ENCODE measurements at regions not wholly inside any gene's neighbourhood (a gene's known extent, or its start where the extent isn't known, plus 50 kb on each side); places are given as distances from the start of the nearest gene placed in this dataset.

DNA sequence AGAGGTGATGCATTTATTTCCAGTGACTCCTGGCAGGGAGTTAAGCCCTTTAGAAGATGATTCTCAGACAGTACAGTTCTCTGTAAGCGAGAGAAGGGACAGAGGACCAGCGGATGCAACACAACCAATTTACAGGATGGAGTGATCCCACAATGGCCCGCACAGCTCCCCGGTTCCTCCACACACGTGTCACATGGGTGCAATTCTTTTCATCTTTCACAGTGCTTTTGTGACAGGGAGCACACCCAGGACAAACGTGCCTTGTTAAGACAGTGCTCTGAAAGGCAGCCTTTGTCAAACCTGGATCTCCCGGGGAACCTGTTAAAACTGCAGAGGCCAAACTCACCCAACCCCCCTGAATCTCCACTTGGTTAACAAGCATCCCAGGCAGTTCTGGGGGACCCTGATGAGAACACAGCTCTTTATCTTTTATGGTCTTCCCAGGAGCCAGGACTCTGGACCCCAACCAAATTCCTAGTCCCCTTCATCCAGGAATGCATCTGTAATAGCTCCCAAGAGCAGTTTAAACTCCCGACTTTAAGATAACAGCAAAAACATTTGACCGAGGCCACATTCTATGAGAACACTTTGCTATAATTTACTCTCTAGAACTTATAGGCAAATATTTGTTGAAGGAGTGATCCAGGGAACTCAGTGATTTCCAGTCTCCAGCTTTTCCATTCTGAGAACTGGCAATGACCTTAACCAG lies 134.9 kb upstream of the CDH5 start:
- H3K4me3 ChIP-seq (replicated peaks in 1 of 2; ENCODE audit: low read depth in 2 of 2, low read length in 2 of 2): no peak overlapping the region
- DNase-seq (ENCODE audit: low read depth in 2 of 2): peak in 1 of 2 donors; percentile 16
- TF ChIP-seq, protein P1, sequence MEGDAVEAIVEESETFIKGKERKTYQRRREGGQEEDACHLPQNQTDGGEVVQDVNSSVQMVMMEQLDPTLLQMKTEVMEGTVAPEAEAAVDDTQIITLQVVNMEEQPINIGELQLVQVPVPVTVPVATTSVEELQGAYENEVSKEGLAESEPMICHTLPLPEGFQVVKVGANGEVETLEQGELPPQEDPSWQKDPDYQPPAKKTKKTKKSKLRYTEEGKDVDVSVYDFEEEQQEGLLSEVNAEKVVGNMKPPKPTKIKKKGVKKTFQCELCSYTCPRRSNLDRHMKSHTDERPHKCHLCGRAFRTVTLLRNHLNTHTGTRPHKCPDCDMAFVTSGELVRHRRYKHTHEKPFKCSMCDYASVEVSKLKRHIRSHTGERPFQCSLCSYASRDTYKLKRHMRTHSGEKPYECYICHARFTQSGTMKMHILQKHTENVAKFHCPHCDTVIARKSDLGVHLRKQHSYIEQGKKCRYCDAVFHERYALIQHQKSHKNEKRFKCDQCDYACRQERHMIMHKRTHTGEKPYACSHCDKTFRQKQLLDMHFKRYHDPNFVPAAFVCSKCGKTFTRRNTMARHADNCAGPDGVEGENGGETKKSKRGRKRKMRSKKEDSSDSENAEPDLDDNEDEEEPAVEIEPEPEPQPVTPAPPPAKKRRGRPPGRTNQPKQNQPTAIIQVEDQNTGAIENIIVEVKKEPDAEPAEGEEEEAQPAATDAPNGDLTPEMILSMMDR (IDR thresholded peaks at IDR 0.05; ENCODE audit: low read depth, low read length): no peak

DNA sequence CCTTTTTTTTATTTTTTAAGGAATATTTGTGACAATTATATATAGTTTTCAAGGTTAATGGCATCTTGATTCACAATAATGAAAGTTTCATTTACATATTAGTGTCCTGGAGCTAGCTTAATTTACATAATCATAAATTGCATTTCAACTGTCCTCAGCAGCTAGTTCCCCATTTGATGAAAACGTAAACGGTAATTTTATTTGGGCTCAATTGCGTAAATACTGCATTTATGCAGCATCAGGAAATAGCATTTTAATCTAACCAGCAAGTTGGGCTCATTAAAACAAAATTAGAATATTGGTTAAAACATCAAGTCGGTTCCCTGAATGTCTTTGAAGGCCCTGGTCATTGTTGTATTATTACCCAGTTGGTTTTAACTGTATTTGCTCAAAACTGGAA lies 136.8 kb upstream of the CDH5 start:
- no peak overlapping the region for H3K4me3 ChIP-seq (replicated peaks in 1 of 2; ENCODE audit: low read depth in 2 of 2, low read length in 2 of 2)
- TF ChIP-seq, protein P1 (IDR thresholded peaks at IDR 0.05; ENCODE audit: low read depth, low read length): no peak
- DNase-seq (ENCODE audit: low read depth in 2 of 2): no peak

DNA sequence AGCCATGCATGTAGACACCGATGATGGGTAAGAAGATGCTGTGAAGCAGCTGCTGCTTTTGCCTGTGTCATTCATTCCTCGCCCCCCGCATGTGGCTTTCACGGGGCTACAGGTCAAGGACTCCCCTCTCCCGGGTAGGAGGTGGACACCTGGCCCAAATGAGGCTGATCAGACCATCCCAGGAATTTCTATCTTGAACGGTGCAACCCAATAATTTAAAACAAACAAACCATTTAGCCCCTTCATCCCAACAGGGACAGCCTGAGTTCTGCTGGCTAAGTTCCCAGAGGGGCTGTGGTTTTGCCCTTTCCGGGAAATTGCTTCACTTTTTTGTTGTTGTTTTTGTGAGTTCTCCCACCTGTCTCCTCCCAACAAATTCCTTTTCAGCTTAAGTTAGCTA lies 137.7 kb upstream of the CDH5 start:
- DNase-seq (ENCODE audit: low read depth in 2 of 2): peak; percentile 63 to 87
- H3K4me3 ChIP-seq (replicated peaks in 1 of 2; ENCODE audit: low read depth in 2 of 2, low read length in 2 of 2): no peak overlapping the region
- TF ChIP-seq, protein P1 (IDR thresholded peaks at IDR 0.05; ENCODE audit: low read depth, low read length): no peak

DNA sequence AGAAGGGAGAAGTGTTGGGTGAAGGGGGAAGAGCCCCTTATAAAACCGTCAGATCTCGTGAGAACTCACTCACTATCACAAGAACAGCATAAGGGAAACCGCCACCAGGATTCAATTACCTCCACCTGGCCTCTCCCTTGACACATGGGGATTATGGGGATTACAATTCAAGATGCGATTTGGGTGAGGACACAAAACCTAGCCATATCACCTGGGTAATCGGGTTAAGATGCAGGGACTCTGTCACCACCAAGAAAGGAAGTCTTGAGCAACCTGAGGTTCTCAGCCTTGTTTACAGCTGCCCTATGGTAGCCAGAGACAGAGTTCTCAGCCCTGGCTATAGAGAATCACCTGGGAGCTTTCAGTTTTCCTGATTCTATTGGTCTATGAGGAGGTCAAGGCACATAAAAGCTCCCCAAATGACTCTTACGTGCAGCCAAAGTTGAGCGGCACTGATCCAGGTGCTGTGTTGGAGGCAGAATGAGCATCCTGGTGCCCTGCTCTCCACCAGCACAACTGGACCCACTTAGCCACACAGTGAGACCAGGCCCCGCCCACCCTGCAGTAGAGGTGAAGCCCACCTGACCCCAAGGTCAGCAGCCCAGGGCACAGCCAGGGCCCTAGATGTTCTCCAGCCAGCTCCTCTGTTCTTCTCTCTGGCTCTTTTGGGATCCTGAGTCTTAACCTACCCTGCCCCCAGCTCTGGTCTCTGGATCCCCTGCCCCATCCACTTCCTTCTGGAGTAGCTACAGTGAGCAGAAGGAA lies 138.5 kb upstream of the CDH5 start:
- TF ChIP-seq, protein P1 (IDR thresholded peaks at IDR 0.05; ENCODE audit: low read depth, low read length): no peak
- DNase-seq (ENCODE audit: low read depth in 2 of 2): no peak
- no peak overlapping the region for H3K4me3 ChIP-seq (replicated peaks in 1 of 2; ENCODE audit: low read depth in 2 of 2, low read length in 2 of 2)

DNA sequence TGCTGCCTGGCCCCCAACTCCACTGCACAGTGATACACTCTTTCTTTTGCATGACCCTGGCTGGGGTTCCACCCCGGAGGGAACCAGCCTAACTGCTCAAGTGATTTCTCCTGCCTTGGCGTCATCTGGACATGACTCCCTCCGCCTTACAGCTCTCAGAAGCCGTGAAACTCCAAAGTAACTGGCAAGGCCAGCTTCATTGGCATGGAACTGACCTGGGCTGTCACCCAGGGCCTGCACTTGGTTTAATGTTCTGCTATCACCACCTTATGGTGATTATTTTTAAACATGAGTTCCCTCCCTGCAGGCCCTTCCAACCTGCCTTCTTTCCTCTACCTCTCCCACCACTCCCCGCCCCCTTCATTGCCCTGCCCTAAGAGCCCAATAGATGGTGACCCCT lies 139.7 kb upstream of the CDH5 start:
- DNase-seq (ENCODE audit: low read depth in 2 of 2): no peak
- TF ChIP-seq, protein P1 (IDR thresholded peaks at IDR 0.05; ENCODE audit: low read depth, low read length): no peak
- H3K4me3 ChIP-seq (replicated peaks in 1 of 2; ENCODE audit: low read depth in 2 of 2, low read length in 2 of 2): no peak overlapping the region

DNA sequence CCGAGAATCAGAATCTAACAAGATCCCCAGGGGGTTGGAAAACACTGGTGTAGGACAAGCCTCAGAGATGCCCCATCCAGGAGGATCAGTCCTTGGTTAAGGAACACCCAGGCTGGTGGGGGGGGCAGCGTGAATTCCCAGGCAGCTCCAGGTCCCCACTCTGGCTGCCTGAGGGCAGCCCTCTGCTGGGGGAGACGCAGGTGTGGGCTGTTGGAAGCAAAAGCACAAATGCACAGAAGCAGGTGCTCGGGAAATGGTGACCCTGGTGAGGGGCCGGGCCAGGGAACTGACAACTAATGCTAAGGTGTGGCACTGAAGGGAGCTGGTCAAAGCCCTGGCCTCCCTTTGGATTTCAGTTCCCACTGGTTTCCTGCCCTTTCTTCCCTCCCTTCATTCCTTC lies 140.8 kb upstream of the CDH5 start:
- H3K4me3 ChIP-seq (replicated peaks in 1 of 2; ENCODE audit: low read depth in 2 of 2, low read length in 2 of 2): no peak overlapping the region
- DNase-seq (ENCODE audit: low read depth in 2 of 2): no peak
- TF ChIP-seq, protein P1 (IDR thresholded peaks at IDR 0.05; ENCODE audit: low read depth, low read length): no peak

Data from cardiac fibroblast (primary cell).